LNCAP (cell line): ENCODE measurements at regions not wholly inside any gene's neighbourhood (a gene's known extent, or its start where the extent isn't known, plus 50 kb on each side); places are given as distances from the start of the nearest gene placed in this dataset.

Experiments
- CTCF ChIP-seq: fragments of 450-650 bp; IDR thresholded peaks from 2 replicates; pipeline ENCODE4 v1.5.1; 2017; ENCODE audit warnings: mild to moderate bottlenecking

GRCh38 chr10:123381224-123381623 lies 227.0 kb downstream of the BUB3 start:
- TF ChIP-seq CTCF, result no peak

GRCh38 chr10:123382491-123382890 lies 228.3 kb downstream of the BUB3 start:
- no peak for TF ChIP-seq CTCF

- no peak for TF ChIP-seq CTCF
Observed at GRCh38 chr10:123385508-123386080, 231.4 kb downstream of the BUB3 start.

GRCh38 chr10:123389520-123389919 lies 235.3 kb downstream of the BUB3 start:
- TF ChIP-seq CTCF, result no peak

GRCh38 chr10:123390332-123390731 lies 236.1 kb downstream of the BUB3 start:
- TF ChIP-seq CTCF, result no peak

GRCh38 chr10:123390874-123391273 lies 236.7 kb downstream of the BUB3 start:
- TF ChIP-seq CTCF, result no peak

GRCh38 chr10:123391275-123392028 lies 237.2 kb downstream of the BUB3 start:
- no peak for TF ChIP-seq CTCF
